NT2/D1 (cell line): ENCODE measurements at regions not wholly inside any gene's neighbourhood (a gene's known extent, or its start where the extent isn't known, plus 50 kb on each side); places are given as distances from the start of the nearest gene placed in this dataset.

ENCODE experiments used
- DNase-seq: peaks from one replicate; pipeline ENCODE4 v3.0.0-alpha.2; 2011; ENCODE audit warnings: low read depth, low spot score
- H3K27me3 ChIP-seq: 2 replicates; pipeline ENCODE4 v1.6.0; 2011; ENCODE audit warnings: mild to moderate bottlenecking; ENCODE audit not compliant: insufficient read length, insufficient read depth
- H3K36me3 ChIP-seq: 2 replicates; pipeline ENCODE4 v1.6.1; 2011; ENCODE audit warnings: mild to moderate bottlenecking, low read length, mixed read lengths; ENCODE audit not compliant: insufficient read depth, insufficient read length
- H3K4me1 ChIP-seq: 2 replicates; pipeline ENCODE4 v1.5.1; 2011; ENCODE audit not compliant: insufficient read depth, insufficient read length
- H3K4me3 ChIP-seq: 2 replicates; pipeline ENCODE4 v1.5.1; 2011; ENCODE audit warnings: low read depth; ENCODE audit not compliant: insufficient read length
- H3K9ac ChIP-seq: 2 replicates; pipeline ENCODE4 v1.6.0; 2011; ENCODE audit warnings: low read depth; ENCODE audit not compliant: insufficient read length
- H3K9me3 ChIP-seq: 2 replicates; pipeline ENCODE4 v1.5.1; 2011; ENCODE audit warnings: mild to moderate bottlenecking, low read length; ENCODE audit not compliant: insufficient read depth
- SUZ12 ChIP-seq: IDR thresholded peaks from 2 replicates; pipeline ENCODE4 v1.6.1; 2011; ENCODE audit not compliant: insufficient read length, insufficient read depth; ENCODE audit errors: extremely low read depth
- YY1 ChIP-seq: IDR thresholded peaks from 2 replicates; pipeline ENCODE4 v1.6.1; 2011; ENCODE audit not compliant: insufficient read length, insufficient read depth
- ZNF274 ChIP-seq: IDR thresholded peaks from 2 replicates; pipeline ENCODE4 v1.6.1; 2011; ENCODE audit warnings: mild to moderate bottlenecking, low read depth, low read length

DNA sequence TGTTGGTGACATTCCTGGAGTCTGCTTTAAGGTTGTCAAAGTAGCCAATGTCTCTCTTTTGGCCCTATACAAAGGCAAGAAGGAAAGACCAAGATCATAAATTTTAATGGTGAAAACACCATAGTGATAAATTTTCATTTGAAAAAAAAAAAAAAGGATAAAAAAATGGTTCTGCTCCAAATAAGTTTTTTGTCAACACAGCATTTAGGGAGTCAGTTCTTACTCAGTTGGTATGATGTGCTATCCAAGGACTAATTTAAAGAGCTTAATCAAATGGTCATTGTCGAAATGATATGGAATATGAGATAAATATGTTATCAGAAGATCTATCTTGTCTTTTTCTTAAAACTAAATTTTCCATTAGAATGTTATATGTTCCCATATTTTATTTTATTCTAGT is 83.9 kb downstream of the PCDH18 start:
- no peak for TF ChIP-seq YY1
- TF ChIP-seq SUZ12: no peak
- no peak for TF ChIP-seq ZNF274
- Histone ChIP-seq H3K27me3 (no peaks in the 10 kb centered on the region), H3K9ac (no peak overlapping the region), H3K4me1 (no peaks in the 10 kb centered on the region), H3K9me3 (peaks cover 5% of the 10 kb centered on the region; the same call in 1 of the 2 replicates), H3K4me3 (no peak overlapping the region), H3K36me3 (no peaks in the 10 kb centered on the region)
- DNase-seq: no peak

GRCh38 chr4:137446071-137446470 is 86.2 kb downstream of the PCDH18 start:
- Histone ChIP-seq H3K9ac (no peak overlapping the region), H3K36me3 (no peaks in the 10 kb centered on the region), H3K27me3 (no peaks in the 10 kb centered on the region), H3K4me1 (no peaks in the 10 kb centered on the region), H3K4me3 (no peak overlapping the region), H3K9me3 (0 out of 2 replicates have a peak, but pooled peaks cover 5% of the 10 kb centered on the region)
- DNase-seq: no peak
- no peak for TF ChIP-seq ZNF274
- TF ChIP-seq SUZ12: no peak
- TF ChIP-seq YY1: no peak

DNA sequence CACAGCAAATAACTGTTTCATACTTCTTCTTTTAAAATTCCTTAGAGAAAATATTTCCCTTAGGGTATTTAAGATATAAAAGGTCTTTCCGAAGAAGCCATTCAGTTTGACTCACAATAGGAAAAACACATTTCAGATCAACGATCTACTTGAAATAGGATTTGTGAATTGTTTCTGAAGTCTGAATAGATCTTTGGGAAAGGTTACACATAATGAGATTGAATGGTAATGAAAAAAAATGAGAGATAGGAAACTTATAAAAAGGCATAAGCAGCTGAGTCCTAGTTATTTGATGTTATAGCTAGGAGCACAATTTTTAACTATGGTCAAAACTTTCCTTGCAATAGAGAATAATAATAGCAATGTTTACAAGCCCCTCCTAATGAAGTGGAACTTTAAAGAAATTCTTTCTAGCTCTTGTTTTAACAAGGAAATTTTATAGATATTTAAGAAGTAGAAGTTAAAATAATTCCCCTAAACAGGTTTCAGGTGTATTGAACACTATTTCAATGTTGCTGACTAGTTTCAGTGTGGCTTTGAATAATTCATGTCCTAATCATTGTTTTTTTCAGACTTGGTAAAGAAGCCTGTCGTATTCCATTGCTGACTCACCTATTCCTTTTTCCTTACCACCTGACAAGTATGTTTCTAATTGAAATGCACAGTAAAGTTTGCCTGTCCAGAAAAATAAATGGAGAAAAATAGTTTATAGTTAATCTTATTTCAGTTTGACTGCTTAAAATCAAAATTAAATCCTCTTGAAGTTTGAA is 89.1 kb downstream of the PCDH18 start:
- no peaks in the 10 kb centered on the region for H3K27me3 ChIP-seq
- no peaks in the 10 kb centered on the region for H3K4me1 ChIP-seq
- no peaks in the 10 kb centered on the region for H3K36me3 ChIP-seq
- TF ChIP-seq SUZ12 (no peak), ZNF274 (no peak), YY1 (no peak)
- H3K9me3 ChIP-seq: no peaks in the 10 kb centered on the region
- no peak for DNase-seq
- H3K4me3 ChIP-seq: no peak overlapping the region
- H3K9ac ChIP-seq: no peak overlapping the region

DNA sequence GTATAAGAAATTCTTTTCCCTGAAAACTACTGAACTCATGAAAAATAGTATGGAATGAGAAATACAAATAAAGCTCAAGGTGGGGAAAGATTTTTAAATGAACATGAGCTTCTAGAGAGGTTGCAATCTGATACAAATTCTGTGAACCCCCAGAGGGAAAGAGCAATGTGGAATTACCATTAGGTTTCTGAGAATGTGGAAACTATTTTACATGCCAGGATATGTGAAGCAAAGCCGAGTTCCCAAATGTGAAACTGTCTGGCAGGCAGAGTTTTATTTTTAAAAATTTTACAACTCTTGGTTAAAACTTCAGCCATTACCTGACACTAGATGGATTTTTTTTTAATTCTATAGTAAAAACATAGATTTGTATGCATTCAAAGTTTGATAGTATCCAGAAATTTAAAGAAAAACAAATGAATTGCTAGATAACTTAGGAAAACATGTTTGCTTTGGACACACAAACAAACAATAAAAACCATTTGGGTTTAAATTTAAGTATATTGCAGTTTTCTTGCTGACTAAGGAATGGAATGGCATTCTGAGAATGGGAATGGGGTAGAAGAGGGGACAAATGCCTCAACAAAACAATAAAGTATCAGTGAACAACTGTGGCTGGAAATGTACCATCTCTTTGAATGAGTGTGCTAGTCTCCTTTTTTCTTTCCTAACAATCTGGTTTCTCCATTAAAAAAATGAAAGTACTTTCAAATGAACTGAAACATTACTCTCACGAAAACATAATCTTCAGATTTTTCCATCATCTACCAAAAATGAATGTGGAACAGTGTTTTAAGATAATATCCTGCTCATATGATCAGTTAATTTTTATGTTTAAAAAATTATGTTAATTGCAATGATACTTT is 99.6 kb downstream of the PCDH18 start:
- Histone ChIP-seq H3K36me3 (no peaks in the 10 kb centered on the region), H3K9me3 (no peaks in the 10 kb centered on the region), H3K4me1 (no peaks in the 10 kb centered on the region), H3K9ac (no peak overlapping the region), H3K4me3 (no peak overlapping the region), H3K27me3 (no peaks in the 10 kb centered on the region)
- no peak for DNase-seq
- TF ChIP-seq ZNF274 (no peak), YY1 (no peak)

GRCh38 chr4:137430171-137430570 is 102.1 kb downstream of the PCDH18 start:
- Histone ChIP-seq H3K36me3 (no peaks in the 10 kb centered on the region), H3K9me3 (no peaks in the 10 kb centered on the region), H3K4me3 (no peak overlapping the region), H3K4me1 (no peaks in the 10 kb centered on the region), H3K27me3 (no peaks in the 10 kb centered on the region), H3K9ac (no peak overlapping the region)
- no peak for TF ChIP-seq SUZ12
- TF ChIP-seq YY1: no peak
- TF ChIP-seq ZNF274: no peak
- no peak for DNase-seq

- no peak for TF ChIP-seq YY1
- TF ChIP-seq ZNF274: no peak
- no peak for TF ChIP-seq SUZ12
- Histone ChIP-seq H3K36me3 (no peaks in the 10 kb centered on the region), H3K9ac (no peak overlapping the region), H3K4me1 (no peaks in the 10 kb centered on the region), H3K4me3 (no peak overlapping the region), H3K27me3 (no peaks in the 10 kb centered on the region), H3K9me3 (no peaks in the 10 kb centered on the region)
- no peak for DNase-seq
These were observed 104.9 kb downstream of the PCDH18 start for GRCh38 chr4:137427411-137427810.

GRCh38 chr4:137425281-137425680 is 107.0 kb downstream of the PCDH18 start:
- TF ChIP-seq ZNF274: no peak
- no peak for TF ChIP-seq YY1
- TF ChIP-seq SUZ12: no peak
- no peak for DNase-seq
- no peaks in the 10 kb centered on the region for H3K4me1 ChIP-seq
- no peaks in the 10 kb centered on the region for H3K36me3 ChIP-seq
- no peak overlapping the region for H3K4me3 ChIP-seq
- no peaks in the 10 kb centered on the region; the same call in 1 of the 2 replicates for H3K9me3 ChIP-seq
- no peak overlapping the region for H3K9ac ChIP-seq
- H3K27me3 ChIP-seq: no peaks in the 10 kb centered on the region
